Stimulated activated CD8-positive, alpha-beta memory T cell treated with anti-CD3 and anti-CD28 coated beads, Interleukin-4, amount 100 ng/mL, for 24 hours (primary cell): ENCODE measurements at regions not wholly inside any gene's neighbourhood (a gene's known extent, or its start where the extent isn't known, plus 50 kb on each side); places are given as distances from the start of the nearest gene placed in this dataset.

ENCODE experiments used
- DNase-seq: peaks from one replicate; pipeline ENCODE4 v3.0.0-alpha.2; 2020; ENCODE audit warnings: low read depth

- DNase-seq: no peak
These were observed 235.1 kb downstream of the CDCA7 start for GRCh38 chr2:173589604-173590275.

- DNase-seq: no peak
These were observed 235.7 kb downstream of the CDCA7 start for GRCh38 chr2:173590276-173590861.

GRCh38 chr2:173593109-173593508 is 238.4 kb downstream of the CDCA7 start:
- DNase-seq: no peak

GRCh38 chr2:173596244-173596643 is 241.6 kb downstream of the CDCA7 start:
- no peak for DNase-seq

- no peak for DNase-seq
These were observed 243.9 kb downstream of the CDCA7 start for GRCh38 chr2:173598525-173598924.

GRCh38 chr2:173599821-173600359 is 245.2 kb downstream of the CDCA7 start:
- DNase-seq: no peak

- DNase-seq: no peak
These were observed 247.6 kb downstream of the CDCA7 start for GRCh38 chr2:173602153-173602795.

GRCh38 chr2:173605994-173606393 is 251.3 kb downstream of the CDCA7 start:
- no peak for DNase-seq

GRCh38 chr2:173606619-173607248 is 252.1 kb downstream of the CDCA7 start:
- DNase-seq: no peak

GRCh38 chr2:173607606-173608311 is 253.1 kb downstream of the CDCA7 start:
- no peak for DNase-seq

GRCh38 chr2:173611121-173611520 is 256.4 kb downstream of the CDCA7 start:
- DNase-seq: no peak

- no peak for DNase-seq
These were observed 257.7 kb downstream of the CDCA7 start for GRCh38 chr2:173612354-173612753.

- DNase-seq: no peak
These were observed 258.7 kb downstream of the CDCA7 start for GRCh38 chr2:173613386-173613785.

GRCh38 chr2:173614265-173614930 is 259.7 kb downstream of the CDCA7 start:
- no peak for DNase-seq

- no peak for DNase-seq
These were observed 269.0 kb downstream of the CDCA7 start for GRCh38 chr2:173623438-173624319.

- DNase-seq: no peak
These were observed 270.6 kb downstream of the CDCA7 start for GRCh38 chr2:173625315-173625714.

- DNase-seq: no peak
These were observed 274.4 kb downstream of the CDCA7 start for GRCh38 chr2:173629076-173629475.

- no peak for DNase-seq
These were observed 275.9 kb downstream of the CDCA7 start for GRCh38 chr2:173630425-173631126.

- no peak for DNase-seq
These were observed 276.4 kb downstream of the CDCA7 start for GRCh38 chr2:173631127-173631460.

GRCh38 chr2:173644146-173644545 is 289.5 kb downstream of the CDCA7 start:
- DNase-seq: no peak
